ENCODE measurements at regions not wholly inside any gene's neighbourhood (a gene's known extent, or its start where the extent isn't known, plus 50 kb on each side); places are given as distances from the start of the nearest gene placed in this dataset.

- TF ChIP-seq EZH2 (IDR thresholded peaks at IDR 0.05; ENCODE audit: low read length, unreplicated experiment) (no peak), CTCF (conservative IDR thresholded peaks at IDR 0.05; ENCODE audit: low read depth, low read length) (no peak), EZH2phosphoT487 (IDR thresholded peaks at IDR 0.05; ENCODE audit: borderline replicate concordance, low read length) (no peak)
- DNase-seq, result no peak
- Histone ChIP-seq H3K27ac (ENCODE audit: low read length) (no peak overlapping the region), H3K9me3 (ENCODE audit: low read length) (peaks cover 10% of the 10 kb centered on the region; the same call in 1 of the 2 replicates), H3K79me2 (ENCODE audit: low read length) (no peaks in the 10 kb centered on the region), H3K9me2 (replicated peaks; ENCODE audit: low read length) (no peaks in the 10 kb centered on the region), H3K4me3 (ENCODE audit: low read length) (no peak overlapping the region), H2AFZ (ENCODE audit: low read length) (no peak overlapping the region), H3K27me3 (ENCODE audit: low read length) (peaks cover 6% of the 10 kb centered on the region; the same call in 1 of the 2 replicates), H3K4me2 (ENCODE audit: low read length) (no peak overlapping the region), H3K4me1 (ENCODE audit: insufficient read depth, low read length) (no peaks in the 10 kb centered on the region), H4K20me1 (ENCODE audit: low read length) (no peaks in the 10 kb centered on the region), H3K9ac (ENCODE audit: low read length) (no peak overlapping the region), H3F3A (ENCODE audit: low read length, unreplicated experiment) (no peaks in the 10 kb centered on the region), H3K36me3 (ENCODE audit: low read depth, low read length) (no peaks in the 10 kb centered on the region)
- ATAC-seq, result no peak
- ChIA-PET POLR2A (ENCODE audit: unreplicated experiment) (no interaction called here), CTCF (no interaction called here)
- intact Hi-C loops (cut with micrococcal nuclease), result no loop called here
- BruUV-seq (replicated peaks), result no TSS peak
Observed at GRCh38 chr17:13176436-13176835, 158.6 kb upstream of the ELAC2 start.

- ATAC-seq (no peak), DNase-seq (no peak)
- POLR2A ChIA-PET (ENCODE audit: unreplicated experiment), result no interaction called here
- H3K79me2 ChIP-seq (ENCODE audit: low read length), result no peaks in the 10 kb centered on the region
- H3K9me3 ChIP-seq (ENCODE audit: low read length), result peaks cover 12% of the 10 kb centered on the region; the same call in 1 of the 2 replicates
- CTCF ChIA-PET, result no interaction called here
- H3K4me1 ChIP-seq (ENCODE audit: insufficient read depth, low read length), result no peaks in the 10 kb centered on the region
- H3K27me3 ChIP-seq (ENCODE audit: low read length), result no peaks in the 10 kb centered on the region
- no peak overlapping the region for H3K9ac ChIP-seq (ENCODE audit: low read length)
- H3K27ac ChIP-seq (ENCODE audit: low read length), result no peak overlapping the region
- no peaks in the 10 kb centered on the region for H3F3A ChIP-seq (ENCODE audit: low read length, unreplicated experiment)
- H2AFZ ChIP-seq (ENCODE audit: low read length), result no peak overlapping the region
- no TSS peak for BruUV-seq (replicated peaks)
- no peaks in the 10 kb centered on the region for H4K20me1 ChIP-seq (ENCODE audit: low read length)
- H3K4me3 ChIP-seq (ENCODE audit: low read length), result no peak overlapping the region
- H3K36me3 ChIP-seq (ENCODE audit: low read depth, low read length), result no peaks in the 10 kb centered on the region
- H3K9me2 ChIP-seq (replicated peaks; ENCODE audit: low read length), result no peaks in the 10 kb centered on the region
- intact Hi-C loops (cut with micrococcal nuclease), result no loop called here
- no peak overlapping the region for H3K4me2 ChIP-seq (ENCODE audit: low read length)
- TF ChIP-seq EZH2phosphoT487 (IDR thresholded peaks at IDR 0.05; ENCODE audit: borderline replicate concordance, low read length), result no peak
- TF ChIP-seq EZH2 (IDR thresholded peaks at IDR 0.05; ENCODE audit: low read length, unreplicated experiment), result no peak
- TF ChIP-seq CTCF (conservative IDR thresholded peaks at IDR 0.05; ENCODE audit: low read depth, low read length), result no peak
Observed at GRCh38 chr17:13171790-13172189, 154.0 kb upstream of the ELAC2 start.

GRCh38 chr17:13162361-13162760 is 144.5 kb upstream of the ELAC2 start:
- H2AFZ ChIP-seq (ENCODE audit: low read length), result no peak overlapping the region
- CTCF ChIA-PET, result no interaction called here
- no peaks in the 10 kb centered on the region for H3K4me1 ChIP-seq (ENCODE audit: insufficient read depth, low read length)
- no peak for DNase-seq
- TF ChIP-seq CTCF (conservative IDR thresholded peaks at IDR 0.05; ENCODE audit: low read depth, low read length), result no peak
- no peak for TF ChIP-seq EZH2phosphoT487 (IDR thresholded peaks at IDR 0.05; ENCODE audit: borderline replicate concordance, low read length)
- TF ChIP-seq EZH2 (IDR thresholded peaks at IDR 0.05; ENCODE audit: low read length, unreplicated experiment), result no peak
- no peaks in the 10 kb centered on the region for H3K9me2 ChIP-seq (replicated peaks; ENCODE audit: low read length)
- POLR2A ChIA-PET (ENCODE audit: unreplicated experiment), result no interaction called here
- intact Hi-C loops (cut with micrococcal nuclease), result no loop called here
- no peak overlapping the region for H3K4me3 ChIP-seq (ENCODE audit: low read length)
- no peak for ATAC-seq
- H3K4me2 ChIP-seq (ENCODE audit: low read length), result no peak overlapping the region
- H3K9me3 ChIP-seq (ENCODE audit: low read length), result no peaks in the 10 kb centered on the region
- BruUV-seq (replicated peaks), result no TSS peak
- H4K20me1 ChIP-seq (ENCODE audit: low read length), result no peaks in the 10 kb centered on the region
- H3K36me3 ChIP-seq (ENCODE audit: low read depth, low read length), result no peaks in the 10 kb centered on the region
- H3F3A ChIP-seq (ENCODE audit: low read length, unreplicated experiment), result no peaks in the 10 kb centered on the region
- H3K27me3 ChIP-seq (ENCODE audit: low read length), result no peaks in the 10 kb centered on the region
- no peaks in the 10 kb centered on the region for H3K79me2 ChIP-seq (ENCODE audit: low read length)
- H3K9ac ChIP-seq (ENCODE audit: low read length), result no peak overlapping the region
- H3K27ac ChIP-seq (ENCODE audit: low read length), result no peak overlapping the region
